Breast epithelium (tissue), 3 donors: ENCODE measurements at regions not wholly inside any gene's neighbourhood (a gene's known extent, or its start where the extent isn't known, plus 50 kb on each side); places are given as distances from the start of the nearest gene placed in this dataset.

ENCODE experiments used
- POLR2A ChIP-seq: fragments of 450-650 bp; IDR thresholded peaks from one replicate; pipeline ENCODE4 v1.6.1; 2016; ENCODE audit warnings: antibody characterized with exemption, mild to moderate bottlenecking, moderate library complexity
- POLR2AphosphoS5 ChIP-seq, 3 donors: sonication (generic); formaldehyde crosslinking; IDR thresholded peaks; one replicate each; pipeline ENCODE4 v1.6.1; 2017; ENCODE audit warnings: antibody characterized with exemption in 3 of 3
- TF ChIP-seq, protein P1 (sequence below), 3 donors: fragments of 450-650 bp; IDR thresholded peaks; one replicate each; pipeline ENCODE4 v1.5.1; 2016 to 2017; ENCODE audit warnings: antibody characterized with exemption in 3 of 3, mild to moderate bottlenecking in 3 of 3, moderate library complexity in 3 of 3

DNA sequence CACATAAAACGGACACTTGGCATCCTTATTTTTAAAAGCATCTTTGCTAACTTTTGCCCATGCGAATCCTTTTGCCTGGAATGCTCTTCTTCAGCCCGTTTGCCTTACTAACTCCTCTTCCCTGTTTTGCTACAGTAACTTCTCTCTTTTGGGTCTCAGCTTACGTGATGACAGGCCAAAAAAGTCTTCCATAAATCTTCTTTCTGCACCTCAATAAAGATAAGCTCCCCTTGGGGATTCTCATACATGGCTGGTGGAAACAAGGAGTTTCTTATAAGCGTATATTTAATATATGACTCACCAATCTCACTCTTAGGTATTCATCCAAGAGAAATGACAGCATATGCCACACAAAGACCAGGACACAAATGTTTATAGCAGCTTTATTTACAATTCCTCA is 192.7 kb downstream of the RCHY1 start:
- TF ChIP-seq, protein P1, sequence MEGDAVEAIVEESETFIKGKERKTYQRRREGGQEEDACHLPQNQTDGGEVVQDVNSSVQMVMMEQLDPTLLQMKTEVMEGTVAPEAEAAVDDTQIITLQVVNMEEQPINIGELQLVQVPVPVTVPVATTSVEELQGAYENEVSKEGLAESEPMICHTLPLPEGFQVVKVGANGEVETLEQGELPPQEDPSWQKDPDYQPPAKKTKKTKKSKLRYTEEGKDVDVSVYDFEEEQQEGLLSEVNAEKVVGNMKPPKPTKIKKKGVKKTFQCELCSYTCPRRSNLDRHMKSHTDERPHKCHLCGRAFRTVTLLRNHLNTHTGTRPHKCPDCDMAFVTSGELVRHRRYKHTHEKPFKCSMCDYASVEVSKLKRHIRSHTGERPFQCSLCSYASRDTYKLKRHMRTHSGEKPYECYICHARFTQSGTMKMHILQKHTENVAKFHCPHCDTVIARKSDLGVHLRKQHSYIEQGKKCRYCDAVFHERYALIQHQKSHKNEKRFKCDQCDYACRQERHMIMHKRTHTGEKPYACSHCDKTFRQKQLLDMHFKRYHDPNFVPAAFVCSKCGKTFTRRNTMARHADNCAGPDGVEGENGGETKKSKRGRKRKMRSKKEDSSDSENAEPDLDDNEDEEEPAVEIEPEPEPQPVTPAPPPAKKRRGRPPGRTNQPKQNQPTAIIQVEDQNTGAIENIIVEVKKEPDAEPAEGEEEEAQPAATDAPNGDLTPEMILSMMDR (IDR thresholded peaks at IDR 0.05), result no peak
- TF ChIP-seq POLR2AphosphoS5 (IDR thresholded peaks at IDR 0.05) (no peak), POLR2A (no peak)
